ENCODE measurements at regions not wholly inside any gene's neighbourhood (a gene's known extent, or its start where the extent isn't known, plus 50 kb on each side); places are given as distances from the start of the nearest gene placed in this dataset.

DNA sequence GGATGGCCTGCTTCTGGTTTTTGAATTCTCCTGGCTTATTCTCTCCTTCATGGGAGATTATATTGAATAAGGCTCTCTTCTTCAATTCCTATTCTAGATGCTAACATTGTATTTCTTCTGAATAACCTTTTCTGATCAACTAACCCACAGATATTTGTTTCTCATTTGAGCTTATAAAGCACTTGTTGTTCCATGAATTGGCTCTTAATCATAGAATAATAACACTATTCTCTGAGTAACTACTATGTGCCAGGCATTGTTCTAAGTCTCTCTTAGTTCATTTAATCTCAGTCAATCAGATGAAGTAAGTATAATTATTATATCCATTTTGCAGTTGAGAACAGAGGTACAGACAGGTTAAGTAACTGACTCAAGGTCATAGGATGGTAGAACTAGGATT is 136.3 kb upstream of the MLIP start:
- no peak for DNase-seq (ENCODE audit: extremely low read depth, low read depth)
- TF ChIP-seq, protein P1, sequence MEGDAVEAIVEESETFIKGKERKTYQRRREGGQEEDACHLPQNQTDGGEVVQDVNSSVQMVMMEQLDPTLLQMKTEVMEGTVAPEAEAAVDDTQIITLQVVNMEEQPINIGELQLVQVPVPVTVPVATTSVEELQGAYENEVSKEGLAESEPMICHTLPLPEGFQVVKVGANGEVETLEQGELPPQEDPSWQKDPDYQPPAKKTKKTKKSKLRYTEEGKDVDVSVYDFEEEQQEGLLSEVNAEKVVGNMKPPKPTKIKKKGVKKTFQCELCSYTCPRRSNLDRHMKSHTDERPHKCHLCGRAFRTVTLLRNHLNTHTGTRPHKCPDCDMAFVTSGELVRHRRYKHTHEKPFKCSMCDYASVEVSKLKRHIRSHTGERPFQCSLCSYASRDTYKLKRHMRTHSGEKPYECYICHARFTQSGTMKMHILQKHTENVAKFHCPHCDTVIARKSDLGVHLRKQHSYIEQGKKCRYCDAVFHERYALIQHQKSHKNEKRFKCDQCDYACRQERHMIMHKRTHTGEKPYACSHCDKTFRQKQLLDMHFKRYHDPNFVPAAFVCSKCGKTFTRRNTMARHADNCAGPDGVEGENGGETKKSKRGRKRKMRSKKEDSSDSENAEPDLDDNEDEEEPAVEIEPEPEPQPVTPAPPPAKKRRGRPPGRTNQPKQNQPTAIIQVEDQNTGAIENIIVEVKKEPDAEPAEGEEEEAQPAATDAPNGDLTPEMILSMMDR (IDR thresholded peaks at IDR 0.05; ENCODE audit: low read depth, low read length, missing control alignments) = no peak
- H3K4me3 ChIP-seq (replicated peaks; ENCODE audit: low read depth, low read length) = no peak overlapping the region

DNA sequence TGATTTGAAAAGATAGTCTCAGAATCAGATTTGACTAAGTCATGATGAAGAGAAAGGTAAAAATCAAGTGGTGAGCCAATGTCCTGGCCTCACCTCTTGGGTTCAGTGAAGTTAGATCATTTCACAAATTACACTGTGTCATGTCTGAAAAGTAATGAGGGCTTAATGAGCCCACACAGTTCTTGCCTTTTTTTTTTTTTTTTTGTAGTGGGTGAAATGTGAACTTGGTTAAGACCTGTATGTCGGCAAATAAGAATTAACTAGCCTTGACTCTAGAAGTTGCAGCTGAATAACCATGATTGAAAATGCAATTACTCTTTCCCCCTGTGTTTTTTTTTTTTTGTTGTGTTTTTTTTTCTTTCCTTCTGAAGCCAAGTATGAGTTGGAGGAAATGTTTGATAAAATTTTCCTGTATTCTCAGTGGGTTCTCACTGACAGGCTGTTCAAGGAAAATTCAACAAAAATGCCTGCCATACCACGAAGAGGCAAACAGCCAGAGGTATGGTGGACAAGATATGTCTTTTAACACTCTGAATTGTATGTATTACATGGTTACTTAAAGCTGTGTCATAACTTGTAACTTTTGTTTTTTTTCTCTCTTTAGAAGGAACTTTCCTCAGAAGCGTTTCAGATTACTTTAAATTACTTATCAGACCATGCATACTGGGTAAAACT is 135.2 kb upstream of the MLIP start:
- TF ChIP-seq, protein P1 (IDR thresholded peaks at IDR 0.05; ENCODE audit: low read depth, low read length, missing control alignments) = no peak
- no peak for DNase-seq (ENCODE audit: extremely low read depth, low read depth)
- no peak overlapping the region for H3K4me3 ChIP-seq (replicated peaks; ENCODE audit: low read depth, low read length)

DNA sequence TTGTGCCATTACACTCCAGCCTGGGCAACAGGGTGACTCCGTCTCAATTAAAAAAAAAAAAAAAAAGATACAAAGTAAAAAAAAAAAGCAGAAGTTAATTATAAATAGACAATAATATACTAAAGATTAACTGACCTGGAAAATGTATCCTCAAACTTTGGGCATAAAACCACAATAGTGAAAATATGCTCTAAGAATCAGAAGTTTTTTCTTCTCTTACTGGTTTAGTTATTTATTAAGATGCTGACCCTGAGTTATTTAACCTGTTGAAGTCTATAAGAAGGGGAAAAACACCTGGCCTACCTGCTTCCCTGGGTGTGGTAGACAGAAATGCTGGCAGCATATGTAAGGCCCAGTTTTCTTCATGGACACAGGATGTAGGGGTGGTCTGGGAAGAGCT is 133.7 kb upstream of the MLIP start:
- no peak for DNase-seq (ENCODE audit: extremely low read depth, low read depth)

DNA sequence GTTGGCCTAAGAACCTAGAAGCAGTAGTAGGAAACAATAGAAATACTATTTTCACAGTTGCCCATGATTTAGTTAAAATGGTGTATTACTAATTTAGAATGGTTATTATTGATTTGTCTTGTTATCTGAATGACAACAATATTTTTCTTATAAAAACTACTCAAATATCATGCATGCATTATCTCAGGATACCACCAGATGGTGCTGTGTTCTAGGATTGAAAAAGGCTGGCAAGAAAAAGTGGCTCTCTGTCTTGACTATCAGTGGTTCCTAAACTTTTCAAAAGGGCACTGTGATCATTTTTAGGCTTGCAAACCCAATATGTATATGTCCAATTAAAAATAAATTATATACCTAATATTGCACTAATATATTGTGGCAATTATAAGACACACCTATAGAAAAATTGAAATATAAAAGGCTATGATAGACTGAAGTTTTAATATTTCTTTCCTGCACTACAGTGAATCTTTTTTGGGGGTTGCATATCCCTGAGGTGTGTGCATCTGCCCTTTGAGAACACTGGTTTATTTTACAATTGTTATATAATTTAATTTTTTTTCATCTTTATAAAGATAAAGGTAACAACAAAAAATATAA is 131.7 kb upstream of the MLIP start:
- H3K4me3 ChIP-seq (replicated peaks; ENCODE audit: low read depth, low read length) = no peak overlapping the region
- TF ChIP-seq, protein P1 (IDR thresholded peaks at IDR 0.05; ENCODE audit: low read depth, low read length, missing control alignments) = peak; percentile 61
- no peak for DNase-seq (ENCODE audit: extremely low read depth, low read depth)

More for the DNA sequence above, 133.7 kb upstream of the MLIP start:
- TF ChIP-seq, protein P1 (IDR thresholded peaks at IDR 0.05; ENCODE audit: low read depth, low read length, missing control alignments) = no peak
- no peak overlapping the region for H3K4me3 ChIP-seq (replicated peaks; ENCODE audit: low read depth, low read length)

DNA sequence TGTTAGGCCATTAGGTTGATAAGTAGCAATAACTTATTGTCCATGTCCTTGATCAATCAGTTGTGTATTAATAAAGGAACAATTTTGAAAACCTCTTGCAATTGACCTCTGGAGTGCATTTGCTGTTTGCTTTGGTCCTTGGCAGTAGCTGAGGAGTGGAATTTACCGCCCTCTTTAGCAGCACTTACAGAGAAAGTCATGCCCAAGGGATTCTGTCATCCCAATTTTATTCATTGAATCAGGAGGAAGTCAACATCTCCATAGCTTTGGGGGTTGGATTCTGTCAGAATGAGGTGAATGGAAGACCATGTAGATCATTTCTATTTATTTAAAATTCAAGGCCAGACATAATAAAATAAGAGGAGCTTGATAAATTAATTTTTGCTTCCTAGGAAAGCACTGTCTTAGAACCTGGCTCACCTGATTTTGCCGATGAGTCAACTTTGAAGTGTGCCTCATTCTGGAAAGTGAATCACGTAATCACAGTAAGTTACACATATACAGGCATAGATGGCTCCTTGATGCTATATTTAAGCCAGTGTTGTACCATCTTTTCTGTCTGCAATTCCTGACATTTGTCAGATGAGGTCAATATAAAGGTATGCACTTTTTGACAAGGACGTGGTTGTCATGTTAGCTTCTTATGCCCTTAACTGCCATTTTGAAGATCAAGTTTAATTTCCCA is 128.7 kb upstream of the MLIP start:
- no peak overlapping the region for H3K4me3 ChIP-seq (replicated peaks; ENCODE audit: low read depth, low read length)
- DNase-seq (ENCODE audit: extremely low read depth, low read depth) = no peak
- TF ChIP-seq, protein P1 (IDR thresholded peaks at IDR 0.05; ENCODE audit: low read depth, low read length, missing control alignments) = no peak

DNA sequence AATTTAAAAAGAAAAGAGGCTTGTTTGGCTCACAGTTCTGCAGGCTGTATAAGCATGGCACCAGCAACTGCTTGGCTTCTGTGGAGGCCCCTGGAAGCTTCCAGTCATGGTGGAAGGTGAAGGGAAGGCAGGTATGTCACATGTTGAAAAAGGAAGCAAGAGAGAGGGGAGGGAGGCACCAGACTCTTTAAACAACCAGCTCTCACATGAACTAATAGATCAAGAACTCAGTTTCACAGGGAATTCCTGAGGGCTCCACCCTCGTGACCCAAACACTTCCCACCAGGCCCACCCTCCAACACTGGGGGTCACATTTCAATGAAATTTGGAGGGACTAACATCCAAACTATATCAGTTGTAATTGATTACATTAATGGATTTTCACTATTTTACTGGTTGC is 127.9 kb upstream of the MLIP start:
- H3K4me3 ChIP-seq (replicated peaks; ENCODE audit: low read depth, low read length) = no peak overlapping the region
- DNase-seq (ENCODE audit: extremely low read depth, low read depth) = no peak
- TF ChIP-seq, protein P1 (IDR thresholded peaks at IDR 0.05; ENCODE audit: low read depth, low read length, missing control alignments) = no peak
